ENCODE measurements at regions not wholly inside any gene's neighbourhood (a gene's known extent, or its start where the extent isn't known, plus 50 kb on each side); places are given as distances from the start of the nearest gene placed in this dataset.

GRCh38 chr3:173287361-173287760, 110.2 kb upstream of the NLGN1 start:
- no peak for TF ChIP-seq CTCF (conservative IDR thresholded peaks at IDR 0.05 in 1 of 2, IDR thresholded peaks at IDR 0.05 in 1 of 2; ENCODE audit: low read depth in 1 of 2, low read length in 2 of 2)
- TF ChIP-seq EZH2 (IDR thresholded peaks at IDR 0.05; ENCODE audit: low read length, missing control alignments), result no peak
